Panc1 (cell line): ENCODE measurements at regions not wholly inside any gene's neighbourhood (a gene's known extent, or its start where the extent isn't known, plus 50 kb on each side); places are given as distances from the start of the nearest gene placed in this dataset.

Experiments used
- ATAC-seq: fragments of 200-7000 bp; cut with Tn5 transposase; 2 replicates; pipeline ENCODE4 v1.9.1; 2020; ENCODE audit warnings: mild to moderate bottlenecking, moderate library complexity
- BruUV-seq: library from RNA; stranded (reverse); fragments of 400-500 nt; replicated peaks from 2 replicates; lab custom pipeline; 2021; lab: Mats Ljungman, UMichigan
- CTCF ChIA-PET: fragments of 300-600 bp; sonication (Branson Sonifier 250); formaldehyde crosslinking; loops from one replicate; lab custom pipeline; 2022; ENCODE audit warnings: antibody characterized with exemption; lab: Charles Lee
- POLR2A ChIA-PET: fragments of 300-600 bp; sonication (Branson Sonifier 250); formaldehyde crosslinking; loops from one replicate; lab custom pipeline; 2022; ENCODE audit warnings: antibody characterized with exemption; lab: Charles Lee
- DNase-seq: peaks from one replicate; pipeline ENCODE4 v3.0.0-alpha.2; 2010; ENCODE audit warnings: low read depth, low spot score
- H3K27ac ChIP-seq: 2 replicates; pipeline ENCODE4 v1.5.1; 2011; ENCODE audit warnings: mild to moderate bottlenecking, low read length, inconsistent platforms
- H3K27me3 ChIP-seq: fragments of 200-500 bp; sonication (Bioruptor generic); 2 replicates; pipeline ENCODE4 v1.6.0; 2014; ENCODE audit warnings: low read length, inconsistent platforms; ENCODE audit not compliant: control insufficient read depth, insufficient read depth
- H3K36me3 ChIP-seq: fragments of 200-500 bp; sonication (Bioruptor generic); 2 replicates; pipeline ENCODE4 v1.5.1; 2014; ENCODE audit warnings: inconsistent platforms, mild to moderate bottlenecking, low read length, moderate library complexity; ENCODE audit not compliant: control insufficient read depth, insufficient read depth
- H3K4me1 ChIP-seq: 2 replicates; pipeline ENCODE4 v1.5.1; 2011; ENCODE audit warnings: inconsistent platforms, mild to moderate bottlenecking, low read length, moderate library complexity; ENCODE audit not compliant: control insufficient read depth, insufficient read depth
- H3K4me3 ChIP-seq, 2 experiments: 2 replicates each; pipeline ENCODE4 v1.5.1; 2011 to 2012; ENCODE audit warnings: low read depth in 2 of 2, low read length in 2 of 2, mild to moderate bottlenecking in 2 of 2, inconsistent platforms in 1 of 2, moderate library complexity in 1 of 2
- H3K9me3 ChIP-seq: fragments of 200-500 bp; sonication (Bioruptor generic); 2 replicates; pipeline ENCODE4 v1.5.1; 2014; ENCODE audit warnings: low read depth, mild to moderate bottlenecking, inconsistent platforms, low read length, moderate library complexity; ENCODE audit not compliant: control insufficient read depth, insufficient read depth
- CTCF ChIP-seq: fragments of 450-650 bp; IDR thresholded peaks from 2 replicates; pipeline ENCODE4 v1.5.1; 2017; ENCODE audit warnings: mild to moderate bottlenecking
- POLR2AphosphoS5 ChIP-seq: IDR thresholded peaks from 2 replicates; pipeline ENCODE4 v1.6.1; 2012; ENCODE audit warnings: mild to moderate bottlenecking, low read depth, low read length, moderate library complexity
- SIN3A ChIP-seq: IDR thresholded peaks from 2 replicates; pipeline ENCODE4 v1.6.1; 2012; ENCODE audit warnings: low read depth, mild to moderate bottlenecking, low read length, moderate library complexity, borderline replicate concordance; ENCODE audit not compliant: insufficient read depth
- TCF7L2 ChIP-seq: IDR thresholded peaks from 2 replicates; pipeline ENCODE4 v1.6.1; 2011; ENCODE audit warnings: mild to moderate bottlenecking, low read depth, low read length, inconsistent platforms
- in situ Hi-C: cut with HindIII; loops from 2 replicates; pipeline ENCODE4 v1.10.0; 2016; ENCODE audit warnings: low sequenced_read_pairs, low pct_unique_long_range_greater_than_20kb
- intact Hi-C: fragments of 100-400 bp; cut with micrococcal nuclease; formaldehyde crosslinking; loops from one replicate; pipeline ENCODE4 v1.10.0; 2022; ENCODE audit not compliant: unreplicated experiment

GRCh38 chr14:71320107-71320733 lies 413.0 kb downstream of the PCNX1 start, which contains the start of gene SIPA1L1:
TSS of gene SIPA1L1 (plus strand) at chr14:71320476.
- peak; percentile 65 for DNase-seq
- intact Hi-C loops (loop anchor here (10.0 kb wide), 2 partner anchors 85 to 435 kb away; no protein-coding TSS in a partner anchor), in situ Hi-C loops (no loop called here)
- Histone ChIP-seq H3K27ac (peak within 1 kb of the TSS; percentile 80), H3K4me3 (peak within 1 kb of the TSS; percentile 66 to 82), H3K4me1 (peaks cover 30% of the 10 kb centered on the region), H3K27me3 (no peaks in the 10 kb centered on the region), H3K9me3 (no peaks in the 10 kb centered on the region), H3K36me3 (no peaks in the 10 kb centered on the region; the same call in 1 of the 2 replicates)
- POLR2A ChIA-PET = interaction anchor here (0.7 kb wide), 1 partner anchor 80 kb away, joined by 3 read pairs; no protein-coding TSS in a partner anchor
- TF ChIP-seq POLR2AphosphoS5 (peak; percentile 60; the same call in 1 of the 2 replicates), CTCF (no peak)
- no TSS peak for BruUV-seq
- CTCF ChIA-PET = no interaction called here
- peak; percentile 93 for ATAC-seq

DNA sequence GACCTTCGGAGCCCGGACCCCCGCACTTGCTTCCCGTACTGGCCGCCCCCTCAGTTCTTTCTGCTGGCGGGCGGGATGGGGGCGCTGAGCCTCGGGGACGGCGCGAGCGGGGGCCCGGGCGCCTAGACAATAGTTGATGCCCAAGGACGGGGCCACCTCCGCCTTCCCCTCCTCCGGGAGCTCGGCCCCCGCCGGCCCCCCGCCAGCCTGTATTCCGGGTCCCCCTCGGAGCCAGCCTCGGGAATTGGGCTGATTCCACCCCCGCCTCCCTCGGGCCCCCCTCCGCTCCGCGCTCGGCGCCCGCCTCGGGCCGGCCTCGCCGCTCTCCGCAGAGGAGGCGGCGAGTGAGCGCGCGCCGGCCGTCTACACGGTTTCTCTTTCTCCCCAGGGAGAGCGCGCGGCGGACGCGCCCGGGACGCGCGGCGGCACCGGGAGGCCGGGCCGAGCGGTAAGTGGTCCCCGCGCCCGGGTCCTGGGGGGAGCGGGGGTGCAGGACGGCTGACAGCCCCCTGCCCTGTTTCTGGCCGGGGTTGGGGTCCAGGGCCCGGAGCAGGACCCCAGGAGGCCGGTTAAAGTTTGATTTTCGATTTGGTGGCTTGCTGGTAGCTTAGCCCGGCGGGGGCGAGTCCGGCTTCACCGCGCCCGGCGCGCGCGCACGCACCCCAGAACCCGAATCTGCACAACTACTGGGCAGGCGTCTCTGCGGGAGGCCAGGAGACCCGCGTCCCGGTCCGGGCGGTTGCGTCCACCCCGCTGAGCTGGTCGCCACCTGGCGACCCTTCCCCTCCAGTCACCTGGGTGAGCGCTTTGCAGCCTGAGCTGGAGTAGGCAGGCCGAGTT lies 413.7 kb downstream of the PCNX1 start:
- in situ Hi-C loops = no loop called here
- no peaks in the 10 kb centered on the region; the same call in 1 of the 2 replicates for H3K36me3 ChIP-seq
- intact Hi-C loops = loop anchor here (10.0 kb wide), 2 partner anchors 84 to 434 kb away; no protein-coding TSS in a partner anchor

GRCh38 chr14:71321574-71322315 lies 414.5 kb downstream of the PCNX1 start:
- peaks cover 32% of the 10 kb centered on the region for H3K4me1 ChIP-seq
- H3K27ac ChIP-seq = peak overlapping the region; percentile 76
- H3K27me3 ChIP-seq = no peaks in the 10 kb centered on the region
- BruUV-seq = no TSS peak
- DNase-seq (peak; percentile 12), ATAC-seq (no peak)
- in situ Hi-C loops = no loop called here
- POLR2A ChIA-PET = interaction anchor here (0.6 kb wide), 1 partner anchor 467 kb away, joined by 3 read pairs; no protein-coding TSS in a partner anchor
- H3K36me3 ChIP-seq = no peaks in the 10 kb centered on the region; the same call in 1 of the 2 replicates
- peak overlapping the region; percentile 66 to 82 for H3K4me3 ChIP-seq
- CTCF ChIA-PET = no interaction called here
- no peaks in the 10 kb centered on the region for H3K9me3 ChIP-seq
- TF ChIP-seq POLR2AphosphoS5 (no peak), TCF7L2 (0 out of 2 replicates have a peak, but pooled peaks have one; percentile 48)
- intact Hi-C loops = loop anchor here (10.0 kb wide), 2 partner anchors 83 to 433 kb away; no protein-coding TSS in a partner anchor

More for the DNA sequence above, 413.7 kb downstream of the PCNX1 start:
- Histone ChIP-seq H3K9me3 (no peaks in the 10 kb centered on the region), H3K4me1 (peaks cover 32% of the 10 kb centered on the region), H3K27ac (peak overlapping the region; percentile 76), H3K4me3 (peak overlapping the region; percentile 66 to 82), H3K27me3 (no peaks in the 10 kb centered on the region)
- ATAC-seq (peak; percentile 76), DNase-seq (no peak)
- TF ChIP-seq POLR2AphosphoS5 = 0 out of 2 replicates have a peak, but pooled peaks have one; percentile 13
- TF ChIP-seq SIN3A = no peak
- no TSS peak for BruUV-seq
- CTCF ChIA-PET = no interaction called here
- POLR2A ChIA-PET = interaction anchor here (0.6 kb wide), 1 partner anchor 466 kb away, joined by 3 read pairs; no protein-coding TSS in a partner anchor
